ENCODE measurements at regions not wholly inside any gene's neighbourhood (a gene's known extent, or its start where the extent isn't known, plus 50 kb on each side); places are given as distances from the start of the nearest gene placed in this dataset.

GRCh38 chr2:185967335-185967734 lies 228.7 kb downstream of the FSIP2 start:
- H3K9me3 Mint-ChIP-seq (ENCODE audit: low read depth) = peaks cover 3% of the 10 kb centered on the region

GRCh38 chr2:185970148-185970852 lies 231.7 kb downstream of the FSIP2 start:
- no peak for TF ChIP-seq CTCF (IDR thresholded peaks at IDR 0.05; ENCODE audit: unreplicated experiment)
- Mint-ChIP-seq H3K27ac (peak overlapping the region; percentile 97), H3K4me1 (ENCODE audit: low read depth) (peaks cover 7% of the 10 kb centered on the region), H3K9me3 (ENCODE audit: low read depth) (peaks cover 13% of the 10 kb centered on the region), H3K36me3 (ENCODE audit: insufficient read depth) (peaks cover 3% of the 10 kb centered on the region), H3K27me3 (no peaks in the 10 kb centered on the region), H3K4me3 (ENCODE audit: low read depth) (no peak overlapping the region)
- no peak for DNase-seq (ENCODE audit: low spot score, unreplicated experiment)

More at GRCh38 chr2:185967335-185967734, 228.7 kb downstream of the FSIP2 start:
- Mint-ChIP-seq H3K27ac (no peak overlapping the region), H3K27me3 (no peaks in the 10 kb centered on the region), H3K36me3 (ENCODE audit: insufficient read depth) (peaks cover under 1% of the 10 kb centered on the region), H3K4me3 (ENCODE audit: low read depth) (no peak overlapping the region), H3K4me1 (ENCODE audit: low read depth) (peaks cover 7% of the 10 kb centered on the region)
- no peak for DNase-seq (ENCODE audit: low spot score, unreplicated experiment)
- TF ChIP-seq CTCF (IDR thresholded peaks at IDR 0.05; ENCODE audit: unreplicated experiment) = no peak

GRCh38 chr2:185978634-185979407 lies 240.2 kb downstream of the FSIP2 start:
- Mint-ChIP-seq H3K4me1 (ENCODE audit: low read depth) (no peaks in the 10 kb centered on the region), H3K27ac (no peak overlapping the region), H3K9me3 (ENCODE audit: low read depth) (peaks cover 7% of the 10 kb centered on the region), H3K27me3 (no peaks in the 10 kb centered on the region), H3K4me3 (ENCODE audit: low read depth) (no peak overlapping the region), H3K36me3 (ENCODE audit: insufficient read depth) (no peaks in the 10 kb centered on the region)
- TF ChIP-seq CTCF (IDR thresholded peaks at IDR 0.05; ENCODE audit: unreplicated experiment) = no peak
- no peak for DNase-seq (ENCODE audit: low spot score, unreplicated experiment)

GRCh38 chr2:185979546-185980071 lies 241.0 kb downstream of the FSIP2 start:
- Mint-ChIP-seq H3K36me3 (ENCODE audit: insufficient read depth) (no peaks in the 10 kb centered on the region), H3K9me3 (ENCODE audit: low read depth) (peaks cover 2% of the 10 kb centered on the region)
- TF ChIP-seq CTCF (IDR thresholded peaks at IDR 0.05; ENCODE audit: unreplicated experiment) = no peak

GRCh38 chr2:185980944-185981343 lies 242.3 kb downstream of the FSIP2 start:
- no peak for DNase-seq (ENCODE audit: low spot score, unreplicated experiment)
- Mint-ChIP-seq H3K27ac (no peak overlapping the region), H3K4me1 (ENCODE audit: low read depth) (no peaks in the 10 kb centered on the region), H3K36me3 (ENCODE audit: insufficient read depth) (no peaks in the 10 kb centered on the region), H3K27me3 (no peaks in the 10 kb centered on the region), H3K9me3 (ENCODE audit: low read depth) (peaks cover 2% of the 10 kb centered on the region), H3K4me3 (ENCODE audit: low read depth) (no peak overlapping the region)
- TF ChIP-seq CTCF (IDR thresholded peaks at IDR 0.05; ENCODE audit: unreplicated experiment) = no peak

More at GRCh38 chr2:185979546-185980071, 241.0 kb downstream of the FSIP2 start:
- no peak for DNase-seq (ENCODE audit: low spot score, unreplicated experiment)
- Mint-ChIP-seq H3K4me1 (ENCODE audit: low read depth) (no peaks in the 10 kb centered on the region), H3K27me3 (no peaks in the 10 kb centered on the region), H3K4me3 (ENCODE audit: low read depth) (no peak overlapping the region), H3K27ac (no peak overlapping the region)

Measured in progenitor cell of endocrine pancreas (in vitro differentiated cells).